ENCODE measurements at regions not wholly inside any gene's neighbourhood (a gene's known extent, or its start where the extent isn't known, plus 50 kb on each side); places are given as distances from the start of the nearest gene placed in this dataset.

- TF ChIP-seq PRDM4 (CRISPR knock-in tag; IDR thresholded peaks at IDR 0.05; ENCODE audit: borderline replicate concordance) = no peak
- TF ChIP-seq EP300 (IDR thresholded peaks at IDR 0.05; ENCODE audit: low read depth in 2 of 2, low read length in 2 of 2) = no peak
- no peak for TF ChIP-seq EP300 (CRISPR knock-in tag; IDR thresholded peaks at IDR 0.05; ENCODE audit: borderline replicate concordance)
- TF ChIP-seq ZNF496 (CRISPR knock-in tag; IDR thresholded peaks at IDR 0.05; ENCODE audit: insufficient replicate concordance) = no peak
- no peak for TF ChIP-seq CREBL2 (CRISPR knock-in tag; IDR thresholded peaks at IDR 0.05; ENCODE audit: borderline replicate concordance)
Observed at GRCh38 chr5:93845376-93845775, 104.0 kb upstream of the POU5F2 start (continued).

- H3K4me3 ChIP-seq (replicated peaks in 1 of 3; ENCODE audit: insufficient read depth in 1 of 3, low read depth in 2 of 3, low read length in 3 of 3) = no peak overlapping the region
- H3K27ac ChIP-seq (ENCODE audit: extremely low read length, insufficient read depth, low read length) = no peak overlapping the region
- FAIRE-seq (no peak), DNase-seq (ENCODE audit: low spot score) (no peak), ATAC-seq (no peak)
- no peaks in the 10 kb centered on the region for H3K79me2 ChIP-seq (ENCODE audit: insufficient read depth, low read length)
- TF ChIP-seq MIXL1 (CRISPR knock-in tag; IDR thresholded peaks at IDR 0.05) = no peak
- no peak for TF ChIP-seq ZNF513 (CRISPR knock-in tag; conservative IDR thresholded peaks at IDR 0.05)
- TF ChIP-seq KLF13 (CRISPR knock-in tag; IDR thresholded peaks at IDR 0.05) = no peak
- no peak for TF ChIP-seq ZNF558 (CRISPR knock-in tag; IDR thresholded peaks at IDR 0.05; ENCODE audit: borderline replicate concordance)
- no peak for TF ChIP-seq ATF7 (IDR thresholded peaks at IDR 0.05)
- TF ChIP-seq ATF7 (CRISPR knock-in tag; IDR thresholded peaks at IDR 0.05) = no peak
- no peak for TF ChIP-seq ZMAT5 (CRISPR knock-in tag; IDR thresholded peaks at IDR 0.05; ENCODE audit: borderline replicate concordance, low read depth)
- TF ChIP-seq CTCF (CRISPR knock-in tag; IDR thresholded peaks at IDR 0.05) = no peak
- TF ChIP-seq ZNF225 (CRISPR knock-in tag; IDR thresholded peaks at IDR 0.05) = no peak
- no peak for TF ChIP-seq LRRFIP1 (CRISPR knock-in tag; conservative IDR thresholded peaks at IDR 0.05)
- intact Hi-C loops (cut with micrococcal nuclease; ENCODE audit: unreplicated experiment) (no loop called here), in situ Hi-C loops (cut with HindIII; ENCODE audit: extremely low pct_ligation_motif_present, low pct_unique_long_range_greater_than_20kb) (no loop called here)
- H2AFZ ChIP-seq (ENCODE audit: low read length) = no peak overlapping the region
- no TSS peak for BruUV-seq (replicated peaks)
- ChIA-PET POLR2A (no interaction called here), CTCF (ENCODE audit: low intra/inter-chr PET ratio, low total read pairs) (no interaction called here)
- H3K36me3 ChIP-seq (replicated peaks in 1 of 2; ENCODE audit: control insufficient read depth in 1 of 2, insufficient read depth in 2 of 2, low read length in 2 of 2) = no peaks in the 10 kb centered on the region
- no peak overlapping the region for H3K4me2 ChIP-seq (ENCODE audit: low read depth, low read length)
- no peaks in the 10 kb centered on the region for H4K20me1 ChIP-seq (ENCODE audit: insufficient read depth, low read length)
- H3K9me3 ChIP-seq (ENCODE audit: low read length) = no peaks in the 10 kb centered on the region
- H3K27me3 ChIP-seq (ENCODE audit: control insufficient read depth in 1 of 2, insufficient read depth in 2 of 2, low read length in 2 of 2) = no peaks in the 10 kb centered on the region
- 100% methylated on average over 2 of the region's 2 CpGs for WGBS (ENCODE audit: low lambda C conversion rate)
- no peak overlapping the region for H3K9ac ChIP-seq (ENCODE audit: insufficient read depth, low read depth, low read length)
- no peaks in the 10 kb centered on the region for H3K4me1 ChIP-seq (ENCODE audit: insufficient read depth, low read length)
Observed at GRCh38 chr5:93831449-93831848, 90.0 kb upstream of the POU5F2 start.

Measured in HepG2 (cell line).